Left kidney (tissue), 1 donor: ENCODE measurements at regions not wholly inside any gene's neighbourhood (a gene's known extent, or its start where the extent isn't known, plus 50 kb on each side); places are given as distances from the start of the nearest gene placed in this dataset.

Experiments
- DNase-seq: peaks from one replicate; pipeline ENCODE4 v3.0.0-alpha.2; 2013

DNA sequence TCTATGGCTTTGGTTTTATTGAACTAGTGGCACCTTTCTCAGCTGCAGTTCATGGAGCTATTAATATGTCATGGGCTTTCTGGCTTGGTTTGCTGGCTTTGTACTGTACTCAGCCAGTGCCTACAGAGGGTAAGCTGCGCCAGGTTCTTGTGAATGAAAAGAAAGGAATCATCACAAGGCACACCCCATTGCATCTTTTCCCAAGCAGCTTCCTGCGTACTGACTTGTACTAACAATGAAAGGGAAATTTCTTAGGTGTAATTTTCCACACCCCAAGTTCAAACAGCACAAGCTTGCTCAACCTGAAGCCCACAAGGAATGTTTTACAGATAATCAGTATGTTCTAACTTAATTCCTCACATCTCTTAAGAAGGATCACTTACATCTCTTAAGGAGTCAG, 78.0 kb upstream of the TNFSF18 start:
- no peak for DNase-seq

DNA sequence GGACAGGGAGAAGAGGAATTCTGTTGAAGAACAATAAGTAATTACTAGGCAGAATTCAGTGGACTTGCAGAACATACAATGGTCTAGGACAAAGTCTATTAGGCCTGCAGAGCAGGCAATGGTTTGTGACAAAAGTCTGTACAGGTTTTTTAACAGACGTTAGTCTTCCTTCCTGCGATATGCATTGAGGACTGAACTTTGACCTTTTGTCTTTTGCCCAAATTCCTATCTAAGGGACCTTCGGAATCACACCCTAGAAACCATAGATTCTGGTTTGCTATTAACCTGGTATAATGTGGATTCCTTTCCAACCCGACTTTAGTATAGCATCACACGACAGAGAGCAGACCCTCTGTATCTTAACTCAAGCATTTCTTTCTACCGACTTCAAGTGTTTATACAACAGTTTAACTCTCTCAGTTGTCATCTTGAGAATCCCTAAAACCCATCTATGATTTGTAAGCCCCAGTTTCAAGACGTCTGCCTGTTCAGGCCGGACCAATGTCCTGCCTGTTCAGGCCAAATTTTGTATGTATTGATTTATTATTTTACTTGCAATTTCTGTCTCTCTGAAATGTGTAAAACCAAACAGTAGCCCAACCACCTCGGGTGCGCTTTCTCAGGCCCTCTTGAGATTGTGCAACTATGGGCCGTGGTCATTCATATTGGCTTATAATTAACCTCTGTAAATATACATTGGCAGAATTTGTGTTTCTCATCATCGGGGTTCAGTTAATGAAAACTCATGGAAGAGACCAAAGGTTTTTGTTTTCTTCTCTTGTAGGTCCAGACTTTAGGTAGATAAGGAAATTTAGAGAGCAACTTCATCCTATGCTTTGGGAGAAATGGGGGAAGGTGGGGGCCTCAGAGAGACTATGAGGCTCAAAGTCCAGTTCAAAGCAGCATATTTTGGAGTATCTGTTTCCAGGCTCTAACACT, 76.9 kb upstream of the TNFSF18 start:
- no peak for DNase-seq

GRCh38 chr1:173126421-173126820, 75.7 kb upstream of the TNFSF18 start:
- no peak for DNase-seq

DNA sequence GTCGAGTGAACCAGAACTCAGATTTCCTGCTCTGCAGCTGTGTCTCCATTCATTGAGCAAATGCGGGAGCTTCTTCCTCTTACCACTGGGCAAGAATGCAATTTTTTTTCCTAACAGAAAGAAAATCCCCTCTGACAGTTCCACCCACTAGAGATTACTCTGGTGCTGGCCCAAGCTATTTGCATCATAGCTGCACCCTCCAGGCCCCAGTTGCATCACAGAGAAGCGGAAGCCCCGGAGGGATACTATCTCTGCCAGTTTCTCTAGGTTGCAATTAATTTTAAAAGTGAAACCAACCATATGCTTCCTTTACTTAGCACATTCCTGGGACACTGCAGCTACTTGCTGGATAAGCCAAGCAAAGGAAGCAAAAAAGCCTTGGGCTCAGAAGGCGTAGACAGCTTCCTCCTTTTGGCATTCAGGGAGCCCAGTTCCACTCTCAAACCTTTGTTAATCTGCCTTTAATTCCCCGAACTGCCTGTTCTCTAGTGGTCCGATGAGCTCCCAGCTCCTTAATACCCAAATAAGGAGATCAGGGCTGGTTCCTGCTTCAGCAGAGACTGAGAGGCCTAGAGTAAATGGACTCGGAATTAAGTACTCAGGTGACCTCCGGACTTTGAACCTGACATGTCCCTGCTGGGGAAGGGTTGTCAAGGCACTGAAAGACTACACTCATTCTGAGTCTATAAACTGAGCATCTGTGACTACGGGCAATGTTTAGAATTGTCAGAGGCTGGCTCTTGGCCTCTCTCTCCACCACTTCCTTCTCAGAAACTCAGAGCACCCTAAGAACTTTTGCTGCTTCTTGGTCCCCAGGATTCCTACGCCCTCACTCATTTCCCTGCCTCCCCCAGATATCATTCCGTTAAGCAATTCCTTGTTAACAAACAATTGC, 72.5 kb upstream of the TNFSF18 start:
- peak; percentile 48 for DNase-seq

DNA sequence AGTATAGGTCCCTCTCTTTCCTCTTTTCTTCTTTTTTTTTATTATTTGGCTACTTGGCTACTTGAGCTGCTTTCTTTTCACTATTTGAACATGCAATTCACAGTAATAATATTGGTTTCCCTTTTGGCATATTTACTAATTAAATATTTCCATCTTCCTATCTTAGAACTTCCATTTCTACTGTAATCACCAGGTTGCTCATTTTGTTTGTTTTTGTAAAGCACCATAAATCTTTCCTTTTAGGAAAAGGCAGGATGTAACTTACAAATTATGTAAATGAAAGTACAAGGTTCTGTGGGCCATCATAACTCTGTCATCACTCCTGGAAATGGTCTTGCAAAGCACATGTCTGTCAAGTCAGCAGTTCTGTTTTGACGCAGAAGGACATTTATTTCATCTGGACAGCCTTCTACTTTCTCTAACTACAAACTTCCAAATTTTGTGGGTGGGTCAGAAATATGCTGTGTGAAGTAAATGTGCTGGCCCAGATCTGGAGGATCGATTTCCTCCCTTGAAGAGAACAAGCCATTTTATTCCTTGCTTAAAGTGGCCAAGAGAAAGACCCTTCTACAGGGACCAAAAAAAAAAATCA, 71.7 kb upstream of the TNFSF18 start:
- DNase-seq = no peak

- no peak for DNase-seq
These were observed 67.7 kb upstream of the TNFSF18 start for GRCh38 chr1:173118404-173118803.

GRCh38 chr1:173117761-173118160, 67.0 kb upstream of the TNFSF18 start:
- no peak for DNase-seq

DNA sequence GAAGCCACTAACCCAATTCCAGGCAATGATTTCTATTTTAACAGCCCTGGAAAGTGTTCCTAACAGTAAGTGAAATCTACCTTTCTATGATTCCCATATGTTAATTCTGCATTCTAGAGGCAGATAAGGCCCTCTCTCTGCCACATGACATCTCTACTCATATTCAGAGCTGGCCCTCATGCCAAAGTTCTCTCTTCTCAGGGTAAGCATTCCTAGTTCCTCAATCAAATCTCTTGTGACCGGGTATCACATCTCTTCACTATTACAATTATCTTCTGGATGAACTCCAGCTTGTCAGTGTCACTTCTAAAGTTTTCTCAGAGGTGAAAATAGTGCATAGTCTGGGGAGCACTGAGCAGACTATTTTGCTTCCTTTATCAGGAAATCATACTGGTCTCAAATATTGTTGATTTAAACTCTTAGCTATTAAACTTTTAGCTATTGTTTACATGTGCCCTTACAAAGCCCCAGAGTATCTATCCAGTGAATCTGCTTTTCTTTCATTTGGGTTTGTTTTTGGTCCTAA, 66.4 kb upstream of the TNFSF18 start:
- DNase-seq = no peak

- DNase-seq = no peak
These were observed 63.6 kb upstream of the TNFSF18 start for GRCh38 chr1:173114346-173114745.

DNA sequence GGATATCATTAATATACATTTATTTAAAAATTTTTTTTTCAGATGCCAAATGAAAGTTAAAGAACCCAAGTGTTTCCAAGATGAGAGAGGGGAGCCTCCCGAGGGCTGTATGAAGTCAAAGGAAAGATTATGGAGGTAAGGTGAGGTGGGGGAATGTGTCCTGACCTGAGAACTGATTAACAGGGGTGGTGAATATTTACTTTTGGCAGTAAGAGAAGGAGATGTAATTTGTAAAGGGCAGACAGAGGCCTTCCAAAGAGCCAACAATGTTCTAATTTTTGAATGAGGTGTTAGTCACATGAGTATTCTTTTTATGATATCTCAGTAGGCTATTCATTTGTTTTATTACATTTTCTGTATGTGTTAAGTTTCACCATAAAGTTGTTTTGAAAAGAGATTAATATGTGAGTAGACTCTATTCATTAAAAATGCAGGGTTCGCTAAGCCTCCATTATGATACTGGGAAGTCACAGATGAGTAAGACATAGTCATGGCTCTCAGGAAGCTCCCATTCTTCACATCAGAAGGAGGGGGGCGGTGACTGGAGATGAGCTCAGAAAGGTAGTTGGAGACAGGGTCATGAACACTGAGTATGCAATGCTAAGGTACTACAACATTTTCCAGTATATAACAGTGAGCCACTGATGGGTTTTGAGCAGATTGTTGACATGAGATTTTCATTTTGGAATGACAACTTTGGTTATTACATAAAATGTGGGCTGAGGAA, 62.4 kb upstream of the TNFSF18 start:
- DNase-seq = no peak

GRCh38 chr1:173112129-173112528, 61.4 kb upstream of the TNFSF18 start:
- no peak for DNase-seq

GRCh38 chr1:173107696-173108095, 57.0 kb upstream of the TNFSF18 start:
- DNase-seq = no peak

- no peak for DNase-seq
These were observed 52.3 kb upstream of the TNFSF18 start for GRCh38 chr1:173103006-173103405.

DNA sequence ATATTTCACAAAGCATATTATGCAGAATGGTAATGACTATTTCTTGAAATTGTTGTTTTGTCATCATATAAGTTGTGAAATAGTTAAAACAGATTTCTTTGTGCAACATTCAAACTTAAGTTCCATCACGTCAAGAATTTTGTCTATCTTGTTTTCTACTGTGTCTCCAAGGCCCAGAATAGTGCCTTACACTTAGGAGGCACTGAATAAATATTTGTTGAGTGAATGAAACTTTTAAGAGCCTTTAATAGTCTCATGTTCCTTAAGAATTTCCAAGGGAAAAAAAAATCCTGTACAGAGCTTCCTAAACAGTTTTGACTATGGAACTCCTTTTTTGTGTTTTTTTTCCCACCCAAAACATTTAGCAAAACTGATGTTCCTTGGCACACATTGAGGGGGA, 50.8 kb upstream of the TNFSF18 start:
- no peak for DNase-seq

DNA sequence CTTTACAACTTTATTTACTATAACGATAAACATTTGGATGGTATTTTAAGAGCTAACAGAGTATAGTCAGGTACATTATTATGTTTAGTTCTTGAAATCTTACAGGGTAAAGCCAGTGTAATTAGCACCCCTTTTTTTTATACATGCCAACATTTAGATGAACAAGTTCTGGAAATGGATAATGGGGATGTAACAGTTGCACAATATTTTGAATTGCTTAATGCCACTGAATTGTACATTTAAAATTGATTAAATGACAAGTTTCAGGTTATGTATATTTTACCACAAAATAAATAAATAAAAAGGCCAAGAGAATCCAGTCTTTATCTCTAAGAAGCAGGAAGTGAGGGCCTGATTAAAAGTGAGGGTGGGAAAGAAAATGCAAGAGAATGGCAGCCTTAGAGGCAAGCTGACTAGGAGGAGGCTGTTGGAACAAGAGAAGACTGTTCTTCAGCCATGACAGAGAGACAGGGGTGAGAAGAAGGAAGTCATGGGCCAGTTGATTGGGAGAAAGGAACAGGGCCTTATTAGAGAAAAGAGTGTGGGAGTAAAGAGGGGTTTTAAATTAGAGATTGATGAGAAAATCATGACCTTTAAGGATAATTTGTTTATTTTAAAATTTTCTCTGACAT, 49.9 kb upstream of the TNFSF18 start:
- DNase-seq = no peak
